SU-DHL-6 (cell line): ENCODE measurements at regions not wholly inside any gene's neighbourhood (a gene's known extent, or its start where the extent isn't known, plus 50 kb on each side); places are given as distances from the start of the nearest gene placed in this dataset.

Experiments used
- H2AFZ ChIP-seq: fragments of 200-600 bp; sonication (generic); 2 replicates; pipeline ENCODE4 v1.6.1; 2014; ENCODE audit warnings: low read depth, mild to moderate bottlenecking, moderate library complexity, mixed read lengths, antibody characterized with exemption, low read length; ENCODE audit not compliant: severe bottlenecking
- H3F3A ChIP-seq: fragments of 200-600 bp; shearing (Covaris generic); 2 replicates; pipeline ENCODE4 v1.6.0; 2016; ENCODE audit warnings: antibody characterized with exemption, mild to moderate bottlenecking; ENCODE audit not compliant: insufficient read depth
- H3K27ac ChIP-seq: fragments of 200-600 bp; sonication (generic); 2 replicates; pipeline ENCODE4 v1.5.1; 2016; ENCODE audit warnings: low read depth, mild to moderate bottlenecking, low read length, moderate library complexity, mixed read lengths
- H3K27me3 ChIP-seq: fragments of 200-600 bp; sonication (generic), shearing (Covaris generic); 2 replicates; pipeline ENCODE4 v1.6.0; 2014; ENCODE audit warnings: mild to moderate bottlenecking, low read length
- H3K36me3 ChIP-seq: fragments of 200-600 bp; sonication (generic); 2 replicates; pipeline ENCODE4 v1.6.1; 2014; ENCODE audit warnings: mild to moderate bottlenecking, low read length, mixed read lengths
- H3K4me2 ChIP-seq: fragments of 300-600, 200-600 bp; shearing (Covaris generic), sonication (generic); 2 replicates; pipeline ENCODE4 v1.6.0; 2014; ENCODE audit warnings: low read length, low read depth, mild to moderate bottlenecking; ENCODE audit not compliant: poor library complexity, severe bottlenecking
- H3K4me3 ChIP-seq: fragments of 200-600 bp; sonication (generic); 2 replicates; pipeline ENCODE4 v1.5.1; 2014; ENCODE audit warnings: antibody characterized with exemption, low read length, mild to moderate bottlenecking, mixed read lengths; ENCODE audit not compliant: insufficient read depth, poor library complexity, severe bottlenecking
- H3K79me2 ChIP-seq: fragments of 200-600 bp; sonication (generic); 2 replicates; pipeline ENCODE4 v1.6.1; 2014; ENCODE audit warnings: mild to moderate bottlenecking, low read length, moderate library complexity; ENCODE audit not compliant: insufficient read depth
- H3K9ac ChIP-seq: fragments of 200-600 bp; sonication (generic); 2 replicates; pipeline ENCODE4 v1.7.0; 2014; ENCODE audit warnings: mild to moderate bottlenecking, low read length
- H3K9me2 ChIP-seq: fragments of 200-600 bp; sonication (generic); replicated peaks from 2 replicates; pipeline ENCODE4 v1.6.1; 2014; ENCODE audit warnings: low read length; ENCODE audit not compliant: insufficient read depth
- H3K9me3 ChIP-seq: fragments of 200-600 bp; sonication (generic); 2 replicates; pipeline ENCODE4 v1.6.1; 2014; ENCODE audit warnings: low read length, mixed read lengths; ENCODE audit not compliant: insufficient read depth
- H4K20me1 ChIP-seq: fragments of 200-600 bp; sonication (generic); 2 replicates; pipeline ENCODE4 v1.6.1; 2014; ENCODE audit warnings: low read depth, mild to moderate bottlenecking, antibody characterized with exemption, low read length, moderate library complexity, mixed read lengths
- EZH2phosphoT487 ChIP-seq: fragments of 200-600 bp; sonication (generic), shearing (Covaris generic); conservative IDR thresholded peaks from 2 replicates; pipeline ENCODE4 v1.6.1; 2018; ENCODE audit warnings: mild to moderate bottlenecking, antibody characterized with exemption, low read length, moderate library complexity, mixed read lengths
- TF ChIP-seq, protein P1 (sequence below): fragments of 200-600 bp; sonication (generic); IDR thresholded peaks from one replicate; pipeline ENCODE4 v1.5.1; 2017; ENCODE audit warnings: antibody characterized with exemption, mild to moderate bottlenecking, low read length, moderate library complexity; ENCODE audit not compliant: insufficient read depth, poor library complexity, severe bottlenecking

GRCh38 chr6:147750413-147750812 is 241.9 kb downstream of the SAMD5 start:
- no peaks in the 10 kb centered on the region for H3K79me2 ChIP-seq
- no peak for TF ChIP-seq EZH2phosphoT487
- TF ChIP-seq, protein P1, sequence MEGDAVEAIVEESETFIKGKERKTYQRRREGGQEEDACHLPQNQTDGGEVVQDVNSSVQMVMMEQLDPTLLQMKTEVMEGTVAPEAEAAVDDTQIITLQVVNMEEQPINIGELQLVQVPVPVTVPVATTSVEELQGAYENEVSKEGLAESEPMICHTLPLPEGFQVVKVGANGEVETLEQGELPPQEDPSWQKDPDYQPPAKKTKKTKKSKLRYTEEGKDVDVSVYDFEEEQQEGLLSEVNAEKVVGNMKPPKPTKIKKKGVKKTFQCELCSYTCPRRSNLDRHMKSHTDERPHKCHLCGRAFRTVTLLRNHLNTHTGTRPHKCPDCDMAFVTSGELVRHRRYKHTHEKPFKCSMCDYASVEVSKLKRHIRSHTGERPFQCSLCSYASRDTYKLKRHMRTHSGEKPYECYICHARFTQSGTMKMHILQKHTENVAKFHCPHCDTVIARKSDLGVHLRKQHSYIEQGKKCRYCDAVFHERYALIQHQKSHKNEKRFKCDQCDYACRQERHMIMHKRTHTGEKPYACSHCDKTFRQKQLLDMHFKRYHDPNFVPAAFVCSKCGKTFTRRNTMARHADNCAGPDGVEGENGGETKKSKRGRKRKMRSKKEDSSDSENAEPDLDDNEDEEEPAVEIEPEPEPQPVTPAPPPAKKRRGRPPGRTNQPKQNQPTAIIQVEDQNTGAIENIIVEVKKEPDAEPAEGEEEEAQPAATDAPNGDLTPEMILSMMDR: no peak
- H3K36me3 ChIP-seq: no peaks in the 10 kb centered on the region
- H4K20me1 ChIP-seq: no peaks in the 10 kb centered on the region
- no peak overlapping the region for H3K4me2 ChIP-seq
- H3K27me3 ChIP-seq: no peaks in the 10 kb centered on the region
- H3K9ac ChIP-seq: no peak overlapping the region
- no peak overlapping the region for H3K27ac ChIP-seq
- H3K4me3 ChIP-seq: no peak overlapping the region
- no peak overlapping the region for H2AFZ ChIP-seq
- no peaks in the 10 kb centered on the region for H3K9me3 ChIP-seq
- no peaks in the 10 kb centered on the region for H3F3A ChIP-seq
- H3K9me2 ChIP-seq: no peaks in the 10 kb centered on the region

- Histone ChIP-seq H3K4me2 (no peak overlapping the region), H3K4me3 (no peak overlapping the region), H3K9me3 (no peaks in the 10 kb centered on the region), H3K36me3 (no peaks in the 10 kb centered on the region), H3K9ac (no peak overlapping the region), H3K9me2 (no peaks in the 10 kb centered on the region), H3K79me2 (no peaks in the 10 kb centered on the region), H3F3A (no peaks in the 10 kb centered on the region), H3K27me3 (no peaks in the 10 kb centered on the region), H3K27ac (no peak overlapping the region), H4K20me1 (no peaks in the 10 kb centered on the region), H2AFZ (no peak overlapping the region)
- TF ChIP-seq, protein P1: no peak
- TF ChIP-seq EZH2phosphoT487: no peak
Observed at GRCh38 chr6:147751232-147751631, 242.7 kb downstream of the SAMD5 start.

- H3K79me2 ChIP-seq: no peaks in the 10 kb centered on the region
- H3K4me3 ChIP-seq: no peak overlapping the region
- no peak overlapping the region for H2AFZ ChIP-seq
- no peak overlapping the region for H3K9ac ChIP-seq
- no peaks in the 10 kb centered on the region for H3K9me3 ChIP-seq
- H3K27me3 ChIP-seq: no peaks in the 10 kb centered on the region
- H3K9me2 ChIP-seq: no peaks in the 10 kb centered on the region
- TF ChIP-seq, protein P1: no peak
- TF ChIP-seq EZH2phosphoT487: no peak
- H3K36me3 ChIP-seq: no peaks in the 10 kb centered on the region
- H3K27ac ChIP-seq: no peak overlapping the region
- no peaks in the 10 kb centered on the region for H3F3A ChIP-seq
- no peaks in the 10 kb centered on the region for H4K20me1 ChIP-seq
- H3K4me2 ChIP-seq: no peak overlapping the region
Observed at GRCh38 chr6:147752689-147753403, 244.4 kb downstream of the SAMD5 start.
